Testis (tissue), 2 donors: ENCODE measurements at regions not wholly inside any gene's neighbourhood (a gene's known extent, or its start where the extent isn't known, plus 50 kb on each side); places are given as distances from the start of the nearest gene placed in this dataset.

ENCODE experiments used
- POLR2A ChIP-seq: fragments of 450-650 bp; IDR thresholded peaks from one replicate; pipeline ENCODE4 v1.6.1; 2017; ENCODE audit warnings: antibody characterized with exemption, mild to moderate bottlenecking, moderate library complexity
- TF ChIP-seq, protein P1 (sequence below), 3 experiments: fragments of 450-650 bp in 2 of 3; fragments of 200-600 bp in 1 of 3; sonication (generic) in 1 of 3; IDR thresholded peaks; one replicate each; pipeline ENCODE4 v1.5.1; 2016 to 2019; ENCODE audit warnings: antibody characterized with exemption in 3 of 3, mild to moderate bottlenecking in 2 of 3, moderate library complexity in 1 of 3

DNA sequence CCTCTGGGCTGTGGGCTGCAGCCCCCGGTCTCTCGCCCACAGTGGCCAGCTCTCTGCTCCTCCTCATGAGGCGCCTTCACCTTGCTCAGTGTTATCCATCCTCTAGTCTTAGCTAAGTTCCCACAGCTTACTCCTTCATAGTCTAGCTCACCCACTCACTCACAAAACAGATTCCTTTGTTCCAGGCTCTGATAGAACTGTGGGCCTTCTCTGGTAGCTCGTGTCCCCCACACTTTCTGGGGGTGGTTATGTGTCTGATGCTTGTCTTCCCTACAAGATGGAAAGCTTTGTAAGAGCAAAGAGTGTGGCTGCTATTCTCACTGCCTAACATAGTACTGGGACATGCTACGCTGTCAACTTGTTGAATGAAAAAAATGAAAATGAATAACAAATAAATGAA is 135.8 kb downstream of the EN1 start:
- TF ChIP-seq, protein P1, sequence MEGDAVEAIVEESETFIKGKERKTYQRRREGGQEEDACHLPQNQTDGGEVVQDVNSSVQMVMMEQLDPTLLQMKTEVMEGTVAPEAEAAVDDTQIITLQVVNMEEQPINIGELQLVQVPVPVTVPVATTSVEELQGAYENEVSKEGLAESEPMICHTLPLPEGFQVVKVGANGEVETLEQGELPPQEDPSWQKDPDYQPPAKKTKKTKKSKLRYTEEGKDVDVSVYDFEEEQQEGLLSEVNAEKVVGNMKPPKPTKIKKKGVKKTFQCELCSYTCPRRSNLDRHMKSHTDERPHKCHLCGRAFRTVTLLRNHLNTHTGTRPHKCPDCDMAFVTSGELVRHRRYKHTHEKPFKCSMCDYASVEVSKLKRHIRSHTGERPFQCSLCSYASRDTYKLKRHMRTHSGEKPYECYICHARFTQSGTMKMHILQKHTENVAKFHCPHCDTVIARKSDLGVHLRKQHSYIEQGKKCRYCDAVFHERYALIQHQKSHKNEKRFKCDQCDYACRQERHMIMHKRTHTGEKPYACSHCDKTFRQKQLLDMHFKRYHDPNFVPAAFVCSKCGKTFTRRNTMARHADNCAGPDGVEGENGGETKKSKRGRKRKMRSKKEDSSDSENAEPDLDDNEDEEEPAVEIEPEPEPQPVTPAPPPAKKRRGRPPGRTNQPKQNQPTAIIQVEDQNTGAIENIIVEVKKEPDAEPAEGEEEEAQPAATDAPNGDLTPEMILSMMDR (IDR thresholded peaks at IDR 0.05): no peak
- TF ChIP-seq POLR2A: no peak
